ENCODE measurements at regions not wholly inside any gene's neighbourhood (a gene's known extent, or its start where the extent isn't known, plus 50 kb on each side); places are given as distances from the start of the nearest gene placed in this dataset.

GRCh38 chr7:35526645-35527044 lies 168.3 kb downstream of the HERPUD2 start:
- no peak overlapping the region for H3K27ac ChIP-seq
- no peaks in the 10 kb centered on the region for H3K79me2 ChIP-seq (ENCODE audit: low read depth)
- no peak overlapping the region for H3K4me3 ChIP-seq
- no peak overlapping the region for H3K9ac ChIP-seq
- no peak for DNase-seq (ENCODE audit: low spot score)
- no peak overlapping the region for H3K4me3 Mint-ChIP-seq
- H3K4me1 ChIP-seq, result no peaks in the 10 kb centered on the region
- H2AFZ ChIP-seq (replicated peaks), result no peak overlapping the region
- TF ChIP-seq EZH2phosphoT487 (IDR thresholded peaks at IDR 0.05), result no peak
- no peak for TF ChIP-seq CTCF (IDR thresholded peaks at IDR 0.05)
- TF ChIP-seq EZH2 (IDR thresholded peaks at IDR 0.05), result no peak
- H3K4me1 Mint-ChIP-seq, result no peaks in the 10 kb centered on the region
- peaks cover 22% of the 10 kb centered on the region for H3K27me3 ChIP-seq
- H3K9me3 ChIP-seq (ENCODE audit: low read depth), result no peaks in the 10 kb centered on the region
- no peaks in the 10 kb centered on the region for H3K9me3 Mint-ChIP-seq
- no peaks in the 10 kb centered on the region for H3K36me3 ChIP-seq
- no peaks in the 10 kb centered on the region for H3K36me3 Mint-ChIP-seq
- peaks cover 8% of the 10 kb centered on the region for H3K27me3 Mint-ChIP-seq (ENCODE audit: insufficient read depth, low read depth)
- H3K4me2 ChIP-seq, result no peak overlapping the region
- no peaks in the 10 kb centered on the region for H4K20me1 ChIP-seq (ENCODE audit: low read depth)
- no peaks in the 10 kb centered on the region for H3F3A ChIP-seq (ENCODE audit: low read depth)
- no peak overlapping the region for H3K27ac Mint-ChIP-seq

- Histone ChIP-seq H3K36me3 (no peaks in the 10 kb centered on the region), H3K4me2 (no peak overlapping the region), H3K79me2 (ENCODE audit: low read depth) (no peaks in the 10 kb centered on the region), H3K27me3 (peaks cover 45% of the 10 kb centered on the region), H3F3A (ENCODE audit: low read depth) (no peaks in the 10 kb centered on the region), H3K27ac (no peak overlapping the region), H3K9me3 (ENCODE audit: low read depth) (no peaks in the 10 kb centered on the region), H3K9ac (no peak overlapping the region), H3K4me1 (no peaks in the 10 kb centered on the region), H3K4me3 (no peak overlapping the region), H4K20me1 (ENCODE audit: low read depth) (no peaks in the 10 kb centered on the region), H2AFZ (replicated peaks) (no peak overlapping the region)
- no peak for TF ChIP-seq CTCF (IDR thresholded peaks at IDR 0.05)
- no peak for TF ChIP-seq EZH2phosphoT487 (IDR thresholded peaks at IDR 0.05)
- TF ChIP-seq EZH2 (IDR thresholded peaks at IDR 0.05), result no peak
- H3K4me1 Mint-ChIP-seq, result no peaks in the 10 kb centered on the region
- no peaks in the 10 kb centered on the region for H3K36me3 Mint-ChIP-seq
- no peak for DNase-seq (ENCODE audit: low spot score)
- no peak overlapping the region for H3K4me3 Mint-ChIP-seq
- H3K27me3 Mint-ChIP-seq (ENCODE audit: insufficient read depth, low read depth), result peaks cover 11% of the 10 kb centered on the region
- H3K9me3 Mint-ChIP-seq, result no peaks in the 10 kb centered on the region
- H3K27ac Mint-ChIP-seq, result no peak overlapping the region
These were observed 170.7 kb downstream of the HERPUD2 start for GRCh38 chr7:35524112-35524804.

GRCh38 chr7:35523292-35523691 lies 171.6 kb downstream of the HERPUD2 start:
- no peaks in the 10 kb centered on the region for H3K9me3 Mint-ChIP-seq
- H3F3A ChIP-seq (ENCODE audit: low read depth), result no peaks in the 10 kb centered on the region
- no peaks in the 10 kb centered on the region for H3K36me3 Mint-ChIP-seq
- no peaks in the 10 kb centered on the region for H3K36me3 ChIP-seq
- no peak overlapping the region for H2AFZ ChIP-seq (replicated peaks)
- H3K4me3 Mint-ChIP-seq, result no peak overlapping the region
- no peak overlapping the region for H3K27ac Mint-ChIP-seq
- no peaks in the 10 kb centered on the region for H3K4me1 ChIP-seq
- no peaks in the 10 kb centered on the region for H3K9me3 ChIP-seq (ENCODE audit: low read depth)
- no peak overlapping the region for H3K9ac ChIP-seq
- no peaks in the 10 kb centered on the region for H3K4me1 Mint-ChIP-seq
- peaks cover 8% of the 10 kb centered on the region for H3K27me3 Mint-ChIP-seq (ENCODE audit: insufficient read depth, low read depth)
- H3K79me2 ChIP-seq (ENCODE audit: low read depth), result no peaks in the 10 kb centered on the region
- DNase-seq (ENCODE audit: low spot score), result no peak
- no peak overlapping the region for H3K27ac ChIP-seq
- H3K27me3 ChIP-seq, result peaks cover 52% of the 10 kb centered on the region
- TF ChIP-seq EZH2phosphoT487 (IDR thresholded peaks at IDR 0.05) (no peak), CTCF (IDR thresholded peaks at IDR 0.05) (no peak), EZH2 (IDR thresholded peaks at IDR 0.05) (no peak)
- no peaks in the 10 kb centered on the region for H4K20me1 ChIP-seq (ENCODE audit: low read depth)
- no peak overlapping the region for H3K4me3 ChIP-seq
- no peak overlapping the region for H3K4me2 ChIP-seq

Measured in neural progenitor cell (in vitro differentiated cells).